ENCODE measurements at regions not wholly inside any gene's neighbourhood (a gene's known extent, or its start where the extent isn't known, plus 50 kb on each side); places are given as distances from the start of the nearest gene placed in this dataset.

DNA sequence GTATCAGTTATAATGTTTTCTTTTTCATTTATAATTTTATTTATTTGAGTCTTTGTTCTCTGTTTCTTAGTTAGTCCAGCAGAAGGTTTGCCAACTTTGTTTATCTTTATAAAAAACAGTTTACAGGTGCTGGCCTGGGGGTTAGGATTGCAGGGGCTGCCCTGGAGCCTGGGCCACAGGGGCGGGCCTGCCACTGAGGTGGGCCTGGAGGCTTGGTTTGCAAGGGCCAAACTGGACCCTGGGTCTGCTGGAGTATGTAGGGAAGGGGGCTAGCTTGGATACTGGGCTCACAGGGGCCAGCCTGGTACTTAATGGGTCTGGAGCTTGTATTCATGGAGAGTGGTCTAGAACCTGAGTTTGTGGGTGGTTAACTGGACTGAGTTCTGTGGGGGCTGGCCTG is 789.9 kb upstream of the ADGRL4 start:
- TF ChIP-seq, protein P1, sequence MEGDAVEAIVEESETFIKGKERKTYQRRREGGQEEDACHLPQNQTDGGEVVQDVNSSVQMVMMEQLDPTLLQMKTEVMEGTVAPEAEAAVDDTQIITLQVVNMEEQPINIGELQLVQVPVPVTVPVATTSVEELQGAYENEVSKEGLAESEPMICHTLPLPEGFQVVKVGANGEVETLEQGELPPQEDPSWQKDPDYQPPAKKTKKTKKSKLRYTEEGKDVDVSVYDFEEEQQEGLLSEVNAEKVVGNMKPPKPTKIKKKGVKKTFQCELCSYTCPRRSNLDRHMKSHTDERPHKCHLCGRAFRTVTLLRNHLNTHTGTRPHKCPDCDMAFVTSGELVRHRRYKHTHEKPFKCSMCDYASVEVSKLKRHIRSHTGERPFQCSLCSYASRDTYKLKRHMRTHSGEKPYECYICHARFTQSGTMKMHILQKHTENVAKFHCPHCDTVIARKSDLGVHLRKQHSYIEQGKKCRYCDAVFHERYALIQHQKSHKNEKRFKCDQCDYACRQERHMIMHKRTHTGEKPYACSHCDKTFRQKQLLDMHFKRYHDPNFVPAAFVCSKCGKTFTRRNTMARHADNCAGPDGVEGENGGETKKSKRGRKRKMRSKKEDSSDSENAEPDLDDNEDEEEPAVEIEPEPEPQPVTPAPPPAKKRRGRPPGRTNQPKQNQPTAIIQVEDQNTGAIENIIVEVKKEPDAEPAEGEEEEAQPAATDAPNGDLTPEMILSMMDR (IDR thresholded peaks at IDR 0.05): no peak
- no peak for TF ChIP-seq POLR2A (IDR thresholded peaks at IDR 0.05)

Data from right lobe of liver (tissue), 4 donors.